Left lung (tissue), 4 donors: ENCODE measurements at regions not wholly inside any gene's neighbourhood (a gene's known extent, or its start where the extent isn't known, plus 50 kb on each side); places are given as distances from the start of the nearest gene placed in this dataset.

Source experiments
- ATAC-seq: fragments of 200-7000 bp; cut with Tn5 transposase; one replicate; pipeline ENCODE4 v1.9.1; 2020; ENCODE audit warnings: moderate library complexity
- DNase-seq, 4 donors: peaks; one replicate each; pipeline ENCODE4 v3.0.0-alpha.2; 2013 to 2020
- H3K27ac ChIP-seq, 2 donors: fragments of 200-600 bp; sonication (generic) in 1 of 2; one replicate each; pipeline versions ENCODE4 v1.5.0 to v1.8.0; 2020 to 2021
- H3K27me3 ChIP-seq, 2 donors: fragments of 200-600 bp; sonication (generic) in 1 of 2; one replicate each; pipeline versions ENCODE4 v1.5.0 to v1.8.0; 2020 to 2021
- H3K36me3 ChIP-seq, 2 donors: fragments of 200-600 bp; sonication (generic) in 1 of 2; one replicate each; pipeline versions ENCODE4 v1.5.0 to v1.8.0; 2020 to 2021
- H3K4me1 ChIP-seq, 2 donors: fragments of 200-600 bp; one replicate each; pipeline ENCODE4 v1.8.0; 2021
- H3K4me3 ChIP-seq, 2 donors: fragments of 200-600 bp; sonication (generic) in 1 of 2; one replicate each; pipeline versions ENCODE4 v1.5.0 to v1.8.0; 2020 to 2021; ENCODE audit warnings: mild to moderate bottlenecking in 1 of 2
- H3K9me3 ChIP-seq, 2 donors: fragments of 200-600 bp; sonication (generic) in 1 of 2; one replicate each; pipeline versions ENCODE4 v1.5.0 to v1.8.0; 2020 to 2021
- intact Hi-C, 2 donors: fragments of 100-400 bp; cut with DNase I; formaldehyde crosslinking; loops; one replicate each; pipeline versions ENCODE4 v1.11.2 to v1.14.2; 2022
- TF ChIP-seq, protein P1 (sequence below), 2 donors: fragments of 200-600 bp; sonication (generic) in 1 of 2; IDR thresholded peaks; one replicate each; pipeline versions ENCODE4 v1.5.0 to v1.8.0; 2021; ENCODE audit warnings: antibody characterized with exemption in 2 of 2
- donor health status: DM: no; HTN: yes; CAD: no.
- donor health status: DM: no; HTN: no; CAD: no.

DNA sequence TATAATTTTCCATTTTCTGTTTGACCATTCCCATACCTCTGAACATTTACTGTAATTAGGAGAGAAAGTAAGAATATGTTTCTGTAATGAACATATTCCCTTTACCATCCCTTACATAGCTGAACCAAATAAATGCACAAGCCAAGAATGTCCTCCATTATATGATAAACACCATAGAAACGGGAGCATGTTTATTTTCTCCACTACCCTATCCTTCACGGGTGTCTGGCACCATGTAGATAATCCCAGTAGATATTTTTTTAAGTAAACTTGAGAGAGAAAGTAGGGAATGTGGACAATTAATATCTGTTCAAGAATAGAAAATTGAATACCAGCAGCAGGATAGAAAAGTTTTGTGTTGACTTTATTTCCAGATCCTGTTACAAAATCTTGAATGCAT is 928.4 kb downstream of the EFNB2 start:
- no peak for DNase-seq
- H3K36me3 ChIP-seq = no peaks in the 10 kb centered on the region
- intact Hi-C loops = no loop called here
- no peak overlapping the region for H3K4me3 ChIP-seq
- H3K4me1 ChIP-seq = no peaks in the 10 kb centered on the region
- TF ChIP-seq, protein P1, sequence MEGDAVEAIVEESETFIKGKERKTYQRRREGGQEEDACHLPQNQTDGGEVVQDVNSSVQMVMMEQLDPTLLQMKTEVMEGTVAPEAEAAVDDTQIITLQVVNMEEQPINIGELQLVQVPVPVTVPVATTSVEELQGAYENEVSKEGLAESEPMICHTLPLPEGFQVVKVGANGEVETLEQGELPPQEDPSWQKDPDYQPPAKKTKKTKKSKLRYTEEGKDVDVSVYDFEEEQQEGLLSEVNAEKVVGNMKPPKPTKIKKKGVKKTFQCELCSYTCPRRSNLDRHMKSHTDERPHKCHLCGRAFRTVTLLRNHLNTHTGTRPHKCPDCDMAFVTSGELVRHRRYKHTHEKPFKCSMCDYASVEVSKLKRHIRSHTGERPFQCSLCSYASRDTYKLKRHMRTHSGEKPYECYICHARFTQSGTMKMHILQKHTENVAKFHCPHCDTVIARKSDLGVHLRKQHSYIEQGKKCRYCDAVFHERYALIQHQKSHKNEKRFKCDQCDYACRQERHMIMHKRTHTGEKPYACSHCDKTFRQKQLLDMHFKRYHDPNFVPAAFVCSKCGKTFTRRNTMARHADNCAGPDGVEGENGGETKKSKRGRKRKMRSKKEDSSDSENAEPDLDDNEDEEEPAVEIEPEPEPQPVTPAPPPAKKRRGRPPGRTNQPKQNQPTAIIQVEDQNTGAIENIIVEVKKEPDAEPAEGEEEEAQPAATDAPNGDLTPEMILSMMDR (IDR thresholded peaks at IDR 0.05) = no peak
- H3K27ac ChIP-seq = no peak overlapping the region
- H3K9me3 ChIP-seq = no peaks in the 10 kb centered on the region
- no peak for ATAC-seq
- no peaks in the 10 kb centered on the region for H3K27me3 ChIP-seq

DNA sequence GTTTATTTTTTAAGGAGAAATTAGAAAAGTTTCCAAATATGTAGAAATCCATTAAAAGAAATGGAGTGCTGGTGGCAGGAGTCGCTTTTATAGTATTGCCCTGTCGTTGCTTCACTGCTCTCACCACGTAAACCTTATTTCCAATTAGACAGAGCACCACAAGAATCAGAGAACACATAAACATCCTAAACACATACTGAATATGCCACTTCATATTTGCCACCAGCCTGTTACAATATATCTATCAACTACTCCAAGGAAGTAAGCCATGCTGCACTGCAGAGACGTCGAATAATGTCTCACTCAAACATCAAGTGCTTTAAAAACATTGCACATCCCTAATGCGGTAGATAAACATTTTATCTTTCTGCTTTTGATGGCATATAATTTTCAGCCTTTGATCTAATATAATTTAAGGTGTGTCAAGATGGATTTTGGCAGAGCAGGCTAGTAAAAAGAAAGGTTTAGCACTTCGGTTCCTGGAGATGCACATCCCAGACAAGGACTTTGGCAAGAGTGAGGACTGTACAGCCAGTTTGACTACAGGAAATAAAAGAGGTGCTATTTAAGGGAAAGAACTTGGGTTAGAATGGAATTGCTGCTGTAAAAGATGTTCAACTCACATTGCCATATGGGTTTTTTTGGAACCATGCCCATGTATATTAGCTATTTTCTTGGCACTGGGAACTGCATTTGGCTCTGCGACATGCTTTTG is 932.3 kb downstream of the EFNB2 start:
- no peaks in the 10 kb centered on the region for H3K36me3 ChIP-seq
- intact Hi-C loops = no loop called here
- no peak for ATAC-seq
- TF ChIP-seq, protein P1 (IDR thresholded peaks at IDR 0.05) = no peak
- no peak overlapping the region for H3K4me3 ChIP-seq
- H3K4me1 ChIP-seq = no peaks in the 10 kb centered on the region
- no peak for DNase-seq
- no peaks in the 10 kb centered on the region for H3K9me3 ChIP-seq
- no peaks in the 10 kb centered on the region for H3K27me3 ChIP-seq
- H3K27ac ChIP-seq = no peak overlapping the region

DNA sequence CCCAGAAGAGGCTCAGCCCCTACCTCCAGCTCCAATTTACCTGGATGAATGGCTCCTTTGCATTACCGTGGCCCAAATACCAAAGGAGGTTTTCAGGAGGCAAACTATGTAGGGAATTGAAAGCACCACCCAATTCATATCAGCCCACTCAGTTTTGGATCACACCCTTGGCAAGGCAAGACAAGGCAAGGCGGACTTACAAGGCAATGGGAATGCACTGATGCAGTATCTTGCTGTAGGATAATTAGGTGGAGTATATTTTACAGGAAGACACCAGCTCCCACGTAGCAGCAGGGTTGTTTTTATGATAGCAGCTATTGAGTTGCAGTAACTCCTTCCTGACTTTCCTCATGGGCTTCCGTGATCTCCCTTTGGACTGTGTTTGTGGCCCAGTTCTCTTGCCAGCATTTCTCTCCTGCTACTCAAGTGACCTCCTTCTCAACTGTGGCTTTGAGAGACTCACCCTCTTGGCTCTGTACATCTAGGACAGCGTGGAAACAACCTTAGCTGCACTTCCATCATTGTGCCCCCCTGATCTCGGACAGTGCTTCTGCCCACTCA is 935.9 kb downstream of the EFNB2 start:
- no peaks in the 10 kb centered on the region for H3K36me3 ChIP-seq
- DNase-seq = no peak
- H3K27ac ChIP-seq = no peak overlapping the region
- H3K4me3 ChIP-seq = no peak overlapping the region
- H3K4me1 ChIP-seq = no peaks in the 10 kb centered on the region
- no peaks in the 10 kb centered on the region for H3K27me3 ChIP-seq
- peak; percentile 31 for ATAC-seq
- H3K9me3 ChIP-seq = no peaks in the 10 kb centered on the region
- TF ChIP-seq, protein P1 (IDR thresholded peaks at IDR 0.05) = no peak
- intact Hi-C loops = no loop called here

DNA sequence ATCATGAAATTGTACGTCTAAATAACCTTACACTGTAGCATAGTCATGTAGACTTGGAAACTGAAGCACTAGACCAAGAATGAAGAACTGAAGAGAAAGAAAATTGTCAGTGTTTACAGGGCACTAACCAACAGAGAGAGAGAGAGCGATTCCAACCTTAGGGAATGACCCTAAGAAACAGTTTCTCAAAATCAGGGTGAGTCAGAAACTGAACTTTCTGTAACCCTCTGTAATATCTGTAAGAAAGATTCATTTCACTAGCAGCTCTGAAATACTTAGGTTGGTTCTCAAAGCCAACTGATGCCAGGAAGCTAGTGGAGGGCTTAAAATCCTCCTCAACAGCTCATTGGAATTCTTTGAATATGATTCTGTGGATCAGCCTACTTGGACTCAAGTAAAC is 936.9 kb downstream of the EFNB2 start:
- Histone ChIP-seq H3K4me3 (no peak overlapping the region), H3K36me3 (no peaks in the 10 kb centered on the region), H3K4me1 (no peaks in the 10 kb centered on the region), H3K27me3 (no peaks in the 10 kb centered on the region), H3K9me3 (no peaks in the 10 kb centered on the region), H3K27ac (no peak overlapping the region)
- no peak for DNase-seq
- intact Hi-C loops = no loop called here
- ATAC-seq = peak; percentile 42
- TF ChIP-seq, protein P1 (IDR thresholded peaks at IDR 0.05) = no peak

DNA sequence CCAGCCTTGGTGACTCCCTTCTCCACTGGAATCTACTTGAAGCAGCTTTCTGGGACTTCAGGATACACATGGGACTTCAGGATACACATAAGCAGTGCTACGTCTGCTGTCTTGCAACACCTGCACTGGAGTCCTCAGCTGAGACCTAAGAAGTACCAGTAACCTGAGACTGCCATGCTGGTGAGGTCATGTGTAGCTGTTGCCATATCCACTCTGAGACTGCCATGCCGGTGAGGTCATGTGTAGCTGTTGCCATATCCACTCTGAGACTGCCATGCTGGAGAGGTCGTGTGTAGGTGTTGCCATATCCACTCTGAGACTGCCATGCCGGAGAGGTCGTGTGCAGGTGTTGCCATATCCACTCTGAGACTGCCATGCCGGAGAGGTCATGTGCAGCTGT is 937.9 kb downstream of the EFNB2 start:
- H3K27ac ChIP-seq = no peak overlapping the region

More for the DNA sequence above, 937.9 kb downstream of the EFNB2 start:
- TF ChIP-seq, protein P1 (IDR thresholded peaks at IDR 0.05) = no peak
- no peak for ATAC-seq
- no peaks in the 10 kb centered on the region for H3K27me3 ChIP-seq
- H3K9me3 ChIP-seq = no peaks in the 10 kb centered on the region
- intact Hi-C loops = no loop called here
- no peaks in the 10 kb centered on the region for H3K4me1 ChIP-seq
- no peaks in the 10 kb centered on the region for H3K36me3 ChIP-seq
- H3K4me3 ChIP-seq = no peak overlapping the region
- no peak for DNase-seq
